HL-60 (cell line): ENCODE measurements at regions not wholly inside any gene's neighbourhood (a gene's known extent, or its start where the extent isn't known, plus 50 kb on each side); places are given as distances from the start of the nearest gene placed in this dataset.

Source experiments
- DNase-seq, 2 experiments: peaks; one replicate each; pipeline ENCODE4 v3.0.0-alpha.2; 2010 to 2020; ENCODE audit warnings: low read depth in 1 of 2, low spot score in 1 of 2
- H3K27ac ChIP-seq: fragments of 250-450 bp; sonication (Bioruptor Pico); replicated peaks from 2 replicates; pipeline ENCODE4 v1.5.1; 2020; ENCODE audit warnings: mild to moderate bottlenecking, moderate library complexity
- H3K27me3 ChIP-seq: fragments of 250-450 bp; sonication (Bioruptor Pico); 2 replicates; pipeline ENCODE4 v1.5.1; 2021; ENCODE audit warnings: mild to moderate bottlenecking, moderate library complexity; ENCODE audit not compliant: insufficient read depth, poor library complexity, severe bottlenecking
- H3K4me3 ChIP-seq: replicated peaks from 2 replicates; pipeline ENCODE4 v1.5.1; 2011; ENCODE audit warnings: mild to moderate bottlenecking, control low read depth, low read length; ENCODE audit not compliant: insufficient read depth
- GABPA ChIP-seq: IDR thresholded peaks from 2 replicates; pipeline ENCODE4 v1.6.1; 2012; ENCODE audit warnings: low read depth
- POLR2AphosphoS5 ChIP-seq: IDR thresholded peaks from 2 replicates; pipeline ENCODE4 v1.6.1; 2012; ENCODE audit warnings: low read depth
- SPI1 ChIP-seq: IDR thresholded peaks from 2 replicates; pipeline ENCODE4 v1.6.1; 2012; ENCODE audit warnings: low read depth, mild to moderate bottlenecking, borderline replicate concordance
- TF ChIP-seq, protein P1 (sequence below): IDR thresholded peaks from one replicate; pipeline ENCODE4 v1.5.1; 2011; ENCODE audit warnings: low read length, control low read depth, inconsistent platforms; ENCODE audit not compliant: insufficient read depth
- TF ChIP-seq, protein P2 (sequence below): IDR thresholded peaks from 2 replicates; pipeline ENCODE4 v1.6.1; 2012; ENCODE audit warnings: low read depth; ENCODE audit not compliant: insufficient replicate concordance

DNA sequence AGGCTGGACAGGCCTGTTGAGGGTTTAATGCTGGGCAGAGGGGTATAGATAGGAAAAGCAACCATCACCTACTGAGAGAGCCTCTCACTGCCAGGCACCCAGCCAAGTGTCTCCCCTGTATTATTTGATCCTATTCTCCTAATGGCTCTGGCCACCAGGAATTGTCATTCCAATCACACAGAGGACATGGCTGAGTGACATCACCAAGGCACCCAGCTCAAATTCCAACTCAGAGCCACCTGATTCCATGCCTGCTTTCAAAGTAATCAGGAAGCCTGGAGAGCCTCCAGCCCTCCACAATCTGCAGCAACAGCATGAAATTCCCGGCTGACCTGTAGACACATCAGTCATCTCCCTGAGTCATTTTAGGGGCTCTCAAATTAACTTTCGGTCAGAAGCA is 368.9 kb upstream of the C16orf82 start:
- DNase-seq, result no peak
- Histone ChIP-seq H3K27ac (no peak overlapping the region), H3K27me3 (no peaks in the 10 kb centered on the region), H3K4me3 (no peak overlapping the region)
- no peak for TF ChIP-seq POLR2AphosphoS5

DNA sequence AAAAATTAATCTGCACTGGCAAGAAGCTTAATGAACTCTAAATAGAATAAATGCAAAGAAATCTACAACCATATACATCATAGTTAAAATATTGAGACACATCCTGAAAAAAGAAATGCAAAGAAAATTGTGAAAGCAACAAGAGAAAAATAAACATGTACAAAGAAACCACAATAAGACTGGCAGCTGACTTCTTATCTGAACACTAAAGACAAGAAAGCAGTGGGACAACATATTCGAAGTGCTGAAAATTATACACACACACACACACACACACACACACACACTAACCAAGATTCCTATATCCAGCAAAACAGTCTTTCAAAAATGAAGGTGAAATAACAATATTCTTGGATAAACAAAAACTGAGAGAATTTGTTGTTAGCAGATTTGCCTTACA is 366.5 kb upstream of the C16orf82 start:
- H3K27me3 ChIP-seq, result no peaks in the 10 kb centered on the region
- no peak overlapping the region for H3K27ac ChIP-seq
- TF ChIP-seq, protein P1, sequence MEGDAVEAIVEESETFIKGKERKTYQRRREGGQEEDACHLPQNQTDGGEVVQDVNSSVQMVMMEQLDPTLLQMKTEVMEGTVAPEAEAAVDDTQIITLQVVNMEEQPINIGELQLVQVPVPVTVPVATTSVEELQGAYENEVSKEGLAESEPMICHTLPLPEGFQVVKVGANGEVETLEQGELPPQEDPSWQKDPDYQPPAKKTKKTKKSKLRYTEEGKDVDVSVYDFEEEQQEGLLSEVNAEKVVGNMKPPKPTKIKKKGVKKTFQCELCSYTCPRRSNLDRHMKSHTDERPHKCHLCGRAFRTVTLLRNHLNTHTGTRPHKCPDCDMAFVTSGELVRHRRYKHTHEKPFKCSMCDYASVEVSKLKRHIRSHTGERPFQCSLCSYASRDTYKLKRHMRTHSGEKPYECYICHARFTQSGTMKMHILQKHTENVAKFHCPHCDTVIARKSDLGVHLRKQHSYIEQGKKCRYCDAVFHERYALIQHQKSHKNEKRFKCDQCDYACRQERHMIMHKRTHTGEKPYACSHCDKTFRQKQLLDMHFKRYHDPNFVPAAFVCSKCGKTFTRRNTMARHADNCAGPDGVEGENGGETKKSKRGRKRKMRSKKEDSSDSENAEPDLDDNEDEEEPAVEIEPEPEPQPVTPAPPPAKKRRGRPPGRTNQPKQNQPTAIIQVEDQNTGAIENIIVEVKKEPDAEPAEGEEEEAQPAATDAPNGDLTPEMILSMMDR, result no peak
- TF ChIP-seq, protein P2, sequence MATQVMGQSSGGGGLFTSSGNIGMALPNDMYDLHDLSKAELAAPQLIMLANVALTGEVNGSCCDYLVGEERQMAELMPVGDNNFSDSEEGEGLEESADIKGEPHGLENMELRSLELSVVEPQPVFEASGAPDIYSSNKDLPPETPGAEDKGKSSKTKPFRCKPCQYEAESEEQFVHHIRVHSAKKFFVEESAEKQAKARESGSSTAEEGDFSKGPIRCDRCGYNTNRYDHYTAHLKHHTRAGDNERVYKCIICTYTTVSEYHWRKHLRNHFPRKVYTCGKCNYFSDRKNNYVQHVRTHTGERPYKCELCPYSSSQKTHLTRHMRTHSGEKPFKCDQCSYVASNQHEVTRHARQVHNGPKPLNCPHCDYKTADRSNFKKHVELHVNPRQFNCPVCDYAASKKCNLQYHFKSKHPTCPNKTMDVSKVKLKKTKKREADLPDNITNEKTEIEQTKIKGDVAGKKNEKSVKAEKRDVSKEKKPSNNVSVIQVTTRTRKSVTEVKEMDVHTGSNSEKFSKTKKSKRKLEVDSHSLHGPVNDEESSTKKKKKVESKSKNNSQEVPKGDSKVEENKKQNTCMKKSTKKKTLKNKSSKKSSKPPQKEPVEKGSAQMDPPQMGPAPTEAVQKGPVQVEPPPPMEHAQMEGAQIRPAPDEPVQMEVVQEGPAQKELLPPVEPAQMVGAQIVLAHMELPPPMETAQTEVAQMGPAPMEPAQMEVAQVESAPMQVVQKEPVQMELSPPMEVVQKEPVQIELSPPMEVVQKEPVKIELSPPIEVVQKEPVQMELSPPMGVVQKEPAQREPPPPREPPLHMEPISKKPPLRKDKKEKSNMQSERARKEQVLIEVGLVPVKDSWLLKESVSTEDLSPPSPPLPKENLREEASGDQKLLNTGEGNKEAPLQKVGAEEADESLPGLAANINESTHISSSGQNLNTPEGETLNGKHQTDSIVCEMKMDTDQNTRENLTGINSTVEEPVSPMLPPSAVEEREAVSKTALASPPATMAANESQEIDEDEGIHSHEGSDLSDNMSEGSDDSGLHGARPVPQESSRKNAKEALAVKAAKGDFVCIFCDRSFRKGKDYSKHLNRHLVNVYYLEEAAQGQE, result no peak
- TF ChIP-seq SPI1, result no peak
- no peak for TF ChIP-seq GABPA
- TF ChIP-seq POLR2AphosphoS5, result no peak
- no peak overlapping the region for H3K4me3 ChIP-seq
- no peak for DNase-seq

GRCh38 chr16:26701243-26701886 is 365.4 kb upstream of the C16orf82 start:
- DNase-seq, result no peak
- Histone ChIP-seq H3K27ac (no peak overlapping the region), H3K4me3 (no peak overlapping the region), H3K27me3 (no peaks in the 10 kb centered on the region)
- TF ChIP-seq POLR2AphosphoS5 (no peak), GABPA (no peak), SPI1 (no peak)
- TF ChIP-seq, protein P1, result no peak
- TF ChIP-seq, protein P2, result no peak

DNA sequence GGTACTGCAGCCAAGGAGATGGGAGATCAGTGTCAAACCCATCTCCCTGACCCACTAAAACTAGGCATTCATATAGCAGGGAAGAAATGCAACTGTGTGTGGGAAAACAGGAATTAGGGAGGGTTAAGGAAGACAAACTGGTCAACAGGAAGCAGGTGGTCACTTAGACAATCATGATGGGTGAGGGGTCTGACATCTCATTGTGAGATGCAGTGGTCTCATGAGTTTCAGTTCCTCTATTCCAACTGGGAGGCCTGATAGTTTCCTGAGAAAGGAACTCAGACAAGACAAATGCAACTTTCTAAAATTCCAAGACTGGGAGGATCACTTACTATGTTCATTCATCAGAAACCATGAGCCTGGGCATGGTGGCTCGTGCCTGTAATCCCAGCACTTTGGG is 361.4 kb upstream of the C16orf82 start:
- H3K27me3 ChIP-seq, result no peaks in the 10 kb centered on the region
- H3K4me3 ChIP-seq, result no peak overlapping the region
- no peak for DNase-seq
- no peak overlapping the region for H3K27ac ChIP-seq
- TF ChIP-seq GABPA (no peak), POLR2AphosphoS5 (no peak), SPI1 (no peak)
- TF ChIP-seq, protein P2, result no peak
- TF ChIP-seq, protein P1, result no peak
